Skeletal muscle tissue (tissue), 3 donors: ENCODE measurements at regions not wholly inside any gene's neighbourhood (a gene's known extent, or its start where the extent isn't known, plus 50 kb on each side); places are given as distances from the start of the nearest gene placed in this dataset.
A peak's percentile ranks its signal among the peaks of the same experiment; 100 is the strongest.

Source experiments
- H3K27ac ChIP-seq: one replicate; pipeline ENCODE4 v1.7.0; 2013; ENCODE audit warnings: mild to moderate bottlenecking, low read depth, low read length, inconsistent platforms
- H3K27me3 ChIP-seq, 3 donors: one replicate each; pipeline ENCODE4 v1.7.0; 2013; ENCODE audit warnings: low read length in 3 of 3; ENCODE audit not compliant: control insufficient read depth in 3 of 3, insufficient read depth in 3 of 3
- H3K36me3 ChIP-seq, 3 donors: one replicate each; pipeline ENCODE4 v1.7.0; 2013; ENCODE audit warnings: low read length in 3 of 3; ENCODE audit not compliant: control insufficient read depth in 3 of 3, insufficient read depth in 3 of 3
- H3K4me1 ChIP-seq, 3 donors: one replicate each; pipeline ENCODE4 v1.7.0; 2013; ENCODE audit warnings: low read length in 3 of 3, mild to moderate bottlenecking in 3 of 3; ENCODE audit not compliant: control insufficient read depth in 3 of 3, insufficient read depth in 3 of 3
- H3K4me3 ChIP-seq, 3 donors: one replicate each; pipeline ENCODE4 v1.7.0; 2013; ENCODE audit warnings: low read length in 3 of 3
- H3K9ac ChIP-seq, 3 donors: one replicate each; pipeline ENCODE4 v1.7.0; 2013; ENCODE audit warnings: low read length in 3 of 3, mild to moderate bottlenecking in 3 of 3, moderate library complexity in 2 of 3, low read depth in 1 of 3
- H3K9me3 ChIP-seq, 3 donors: one replicate each; pipeline ENCODE4 v1.7.0; 2013; ENCODE audit warnings: low read length in 3 of 3; ENCODE audit not compliant: control insufficient read depth in 3 of 3
- donor health status: Osteomylitis.

- H3K4me1 ChIP-seq = peaks cover 4 to 7% (median 6%) of the 10 kb centered on the region in 3 donors
- no peak overlapping the region for H3K9ac ChIP-seq
- H3K9me3 ChIP-seq = no peaks in the 10 kb centered on the region
- H3K27me3 ChIP-seq = peaks cover 0 to 4% (median 0%) of the 10 kb centered on the region in 3 donors
- no peaks in the 10 kb centered on the region for H3K36me3 ChIP-seq
- no peak overlapping the region for H3K4me3 ChIP-seq
- H3K27ac ChIP-seq = no peak overlapping the region
Observed at GRCh38 chr9:110056062-110056461, 151.9 kb downstream of the C9orf152 start.

- peaks cover 4 to 6% (median 6%) of the 10 kb centered on the region in 3 donors for H3K4me1 ChIP-seq
- H3K27me3 ChIP-seq = no peaks in the 10 kb centered on the region
- H3K36me3 ChIP-seq = no peaks in the 10 kb centered on the region
- H3K9me3 ChIP-seq = no peaks in the 10 kb centered on the region
- H3K4me3 ChIP-seq = no peak overlapping the region
- no peak overlapping the region for H3K27ac ChIP-seq
- H3K9ac ChIP-seq = no peak overlapping the region
Observed at GRCh38 chr9:110058304-110058953, 149.5 kb downstream of the C9orf152 start.

GRCh38 chr9:110059461-110059860 lies 148.5 kb downstream of the C9orf152 start:
- no peaks in the 10 kb centered on the region for H3K36me3 ChIP-seq
- H3K4me3 ChIP-seq = no peak overlapping the region
- H3K9ac ChIP-seq = no peak overlapping the region
- no peaks in the 10 kb centered on the region for H3K9me3 ChIP-seq
- H3K4me1 ChIP-seq = peaks cover 6 to 7% (median 7%) of the 10 kb centered on the region in 3 donors
- H3K27ac ChIP-seq = no peak overlapping the region
- H3K27me3 ChIP-seq = no peaks in the 10 kb centered on the region

DNA sequence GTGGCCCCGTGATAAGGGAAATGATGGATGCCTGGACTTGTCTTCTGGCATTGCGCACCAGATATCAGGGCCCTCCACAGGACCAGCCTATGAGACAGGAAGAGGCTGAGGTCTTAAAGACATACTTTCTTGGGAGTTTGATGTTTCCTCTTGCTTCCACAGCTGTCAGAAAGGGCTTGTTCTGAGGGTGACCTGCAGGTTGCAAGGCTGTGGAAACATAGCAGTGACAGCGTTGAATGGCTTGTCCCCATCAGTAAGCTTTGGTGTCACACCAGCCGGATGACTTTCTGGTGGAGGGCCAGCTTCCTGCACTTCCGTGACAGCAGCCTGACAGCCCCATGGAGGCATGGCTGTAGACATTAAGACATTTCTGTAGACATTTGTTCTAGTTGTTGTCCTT lies 143.2 kb downstream of the C9orf152 start:
- no peak overlapping the region for H3K27ac ChIP-seq

GRCh38 chr9:110065532-110065931 lies 142.4 kb downstream of the C9orf152 start:
- peaks cover 6 to 11% (median 7%) of the 10 kb centered on the region in 3 donors for H3K4me1 ChIP-seq
- H3K9me3 ChIP-seq = no peaks in the 10 kb centered on the region
- no peak overlapping the region for H3K9ac ChIP-seq
- H3K27ac ChIP-seq = no peak overlapping the region
- H3K27me3 ChIP-seq = no peaks in the 10 kb centered on the region
- no peak overlapping the region for H3K4me3 ChIP-seq
- no peaks in the 10 kb centered on the region for H3K36me3 ChIP-seq

More for the DNA sequence above, 143.2 kb downstream of the C9orf152 start:
- H3K27me3 ChIP-seq = no peaks in the 10 kb centered on the region
- H3K4me1 ChIP-seq = peaks cover 3 to 11% (median 7%) of the 10 kb centered on the region in 3 donors
- no peaks in the 10 kb centered on the region for H3K36me3 ChIP-seq
- H3K4me3 ChIP-seq = no peak overlapping the region
- no peaks in the 10 kb centered on the region for H3K9me3 ChIP-seq
- no peak overlapping the region for H3K9ac ChIP-seq

DNA sequence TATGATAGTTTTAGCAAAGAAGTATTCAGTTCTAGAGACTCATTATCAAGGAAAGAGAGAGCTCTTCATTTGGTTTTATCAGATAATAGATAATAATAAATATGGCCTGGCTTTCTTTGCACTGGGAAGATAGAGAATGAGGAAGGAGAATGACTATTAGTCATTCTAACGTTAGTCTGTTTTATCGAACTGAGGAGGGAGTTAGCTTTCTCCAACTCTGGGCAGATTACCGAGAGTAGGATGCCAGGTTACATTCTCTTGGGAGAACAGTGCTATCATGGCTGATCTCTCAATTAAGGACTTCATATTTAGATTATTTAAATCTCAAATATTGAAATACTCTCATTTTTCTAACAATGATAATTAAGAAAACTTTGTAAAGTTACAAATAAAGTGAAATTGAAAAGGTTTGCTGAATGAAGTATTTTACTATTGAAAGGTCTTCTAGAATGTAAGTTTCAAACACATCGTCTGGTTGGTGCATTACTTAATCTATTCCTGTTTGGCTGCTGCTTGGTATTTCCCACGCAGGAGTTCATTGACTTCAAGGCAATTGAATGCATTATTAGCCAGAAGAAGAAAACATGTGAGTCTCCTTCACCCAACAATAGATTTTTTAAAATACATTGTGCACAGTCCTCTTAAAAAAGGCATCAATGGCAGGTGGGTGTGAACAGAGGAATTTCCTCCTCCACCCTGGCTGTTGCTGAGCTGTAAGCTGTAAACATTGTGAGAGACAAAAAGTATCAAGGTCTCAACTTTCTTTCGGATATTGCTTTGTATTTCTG lies 140.8 kb downstream of the C9orf152 start:
- H3K4me1 ChIP-seq = peaks cover 6 to 11% (median 7%) of the 10 kb centered on the region in 3 donors
- no peaks in the 10 kb centered on the region for H3K9me3 ChIP-seq
- no peak overlapping the region for H3K4me3 ChIP-seq
- H3K36me3 ChIP-seq = no peaks in the 10 kb centered on the region
- no peak overlapping the region for H3K9ac ChIP-seq
- H3K27ac ChIP-seq = no peak overlapping the region
- H3K27me3 ChIP-seq = no peaks in the 10 kb centered on the region

DNA sequence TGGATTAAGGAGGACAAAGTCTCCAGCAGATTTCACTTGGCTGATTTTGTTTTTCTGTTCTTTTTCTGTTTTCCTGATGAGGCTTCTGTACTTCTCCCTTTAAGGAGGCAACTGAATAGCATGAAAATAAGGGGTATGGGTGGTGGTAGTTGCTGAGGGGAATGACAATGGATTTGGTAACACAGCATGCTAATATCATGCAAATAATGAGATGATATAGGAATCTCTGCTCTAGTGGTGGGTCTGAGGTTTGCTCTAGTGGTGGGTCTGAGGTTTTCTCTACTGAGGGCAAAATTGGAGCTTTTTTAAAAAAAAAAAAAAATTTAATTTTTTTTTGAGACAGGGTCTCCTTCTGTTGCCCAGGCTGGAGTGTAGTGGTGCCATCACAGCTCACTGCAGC lies 139.7 kb downstream of the C9orf152 start:
- Histone ChIP-seq H3K9me3 (no peaks in the 10 kb centered on the region), H3K27ac (no peak overlapping the region), H3K36me3 (no peaks in the 10 kb centered on the region), H3K4me1 (peaks cover 12 to 21% (median 15%) of the 10 kb centered on the region in 3 donors), H3K4me3 (no peak overlapping the region), H3K9ac (no peak overlapping the region), H3K27me3 (no peaks in the 10 kb centered on the region)

DNA sequence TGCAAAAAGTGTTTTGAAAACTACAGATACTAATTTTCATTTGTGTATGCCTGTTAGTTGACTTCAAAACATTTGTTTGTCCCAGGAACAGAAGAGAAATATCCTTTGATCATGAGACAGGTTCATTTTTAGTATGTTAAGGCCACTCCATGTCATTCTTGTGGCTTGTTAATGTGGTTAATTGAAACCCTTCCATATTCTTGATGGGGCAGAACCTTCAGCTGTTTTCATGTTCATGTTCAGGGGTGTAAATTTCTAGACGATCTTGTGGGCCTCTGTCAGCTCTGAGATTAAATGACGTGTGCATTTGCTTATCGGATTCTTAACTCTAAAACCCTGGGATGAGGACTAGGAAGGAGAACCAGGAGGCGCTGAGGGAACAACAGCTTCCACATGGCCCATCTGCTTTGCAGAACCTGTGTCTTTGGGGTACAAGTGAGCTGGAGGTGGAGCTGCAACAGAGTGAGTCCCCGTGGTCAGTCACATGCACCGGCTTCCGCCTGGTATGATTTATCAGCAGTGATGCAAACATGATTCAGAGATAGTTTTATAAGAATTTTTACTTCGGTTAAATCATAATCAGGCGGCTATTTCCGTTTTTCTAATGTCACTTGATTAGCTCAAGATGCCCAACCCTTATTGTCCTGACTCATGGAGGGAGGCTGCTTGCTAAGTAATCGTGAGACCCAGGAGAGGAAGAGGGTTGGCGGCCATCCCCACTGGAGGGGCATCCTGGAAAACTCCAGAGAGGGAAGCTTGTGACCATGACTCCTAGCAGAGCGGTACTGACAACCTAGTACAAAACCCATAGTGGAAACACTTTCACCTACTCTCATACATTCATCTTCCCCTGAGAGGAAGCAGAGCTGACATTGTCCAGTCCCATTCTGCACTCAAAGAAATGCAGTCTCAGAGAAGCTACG lies 138.4 kb downstream of the C9orf152 start:
- H3K4me3 ChIP-seq = no peak overlapping the region

DNA sequence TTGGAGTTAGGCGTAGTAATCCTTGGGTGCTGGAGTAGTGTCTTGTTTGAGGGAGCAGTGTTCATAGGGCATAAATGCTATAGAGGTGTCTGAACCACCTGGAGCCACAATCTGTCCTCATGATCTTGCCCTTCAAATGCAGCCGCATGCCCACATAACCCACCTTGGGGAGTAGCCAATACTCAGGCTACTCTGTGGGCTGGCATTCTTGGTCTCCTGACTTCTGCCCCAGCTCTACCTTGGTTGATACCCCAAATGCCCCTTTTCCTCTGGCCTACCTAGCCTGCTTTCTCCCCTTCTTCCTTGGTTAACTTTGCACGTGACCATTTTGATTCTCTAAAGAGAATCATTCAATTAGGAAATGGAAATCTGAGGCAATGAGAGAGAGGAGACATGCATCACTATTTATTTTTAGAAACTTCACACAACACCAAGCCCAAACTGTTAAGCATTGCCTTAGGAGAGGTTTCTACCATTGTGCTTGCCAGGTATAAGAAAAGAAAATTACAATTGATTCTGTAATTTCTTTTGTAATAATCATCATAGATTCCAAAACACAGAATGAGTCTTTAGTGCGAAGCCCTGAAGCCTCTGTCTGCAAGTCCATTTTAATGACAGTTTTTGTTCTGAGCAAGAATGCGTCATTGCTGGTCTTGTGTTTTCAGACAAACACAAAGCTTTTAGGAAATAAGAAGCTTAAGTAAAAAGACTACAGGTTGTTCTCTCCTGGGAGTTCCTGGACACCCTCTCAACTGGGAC lies 135.2 kb downstream of the C9orf152 start:
- Histone ChIP-seq H3K27ac (peak overlapping the region; percentile 39), H3K36me3 (no peaks in the 10 kb centered on the region), H3K27me3 (no peaks in the 10 kb centered on the region), H3K4me3 (no peak overlapping the region), H3K9me3 (no peaks in the 10 kb centered on the region), H3K4me1 (peaks cover 9 to 16% (median 10%) of the 10 kb centered on the region in 3 donors), H3K9ac (no peak overlapping the region)

More for the DNA sequence above, 138.4 kb downstream of the C9orf152 start:
- peaks cover 11 to 24% (median 12%) of the 10 kb centered on the region in 3 donors for H3K4me1 ChIP-seq
- H3K36me3 ChIP-seq = no peaks in the 10 kb centered on the region
- no peaks in the 10 kb centered on the region for H3K27me3 ChIP-seq
- H3K27ac ChIP-seq = peak overlapping the region; percentile 45
- no peaks in the 10 kb centered on the region for H3K9me3 ChIP-seq
- no peak overlapping the region for H3K9ac ChIP-seq
